T-cell (primary cell): ENCODE measurements at regions not wholly inside any gene's neighbourhood (a gene's known extent, or its start where the extent isn't known, plus 50 kb on each side); places are given as distances from the start of the nearest gene placed in this dataset.

ENCODE experiments used
- ATAC-seq, 4 experiments: fragments of 200-7000 bp in 3 of 4; fragments of 150-1000 bp in 1 of 4; cut with Tn5 transposase; replicated peaks in 1 of 4; 1 replicate in 3 of 4; 2 replicates in 1 of 4; pipeline ENCODE4 v1.10.0; 2021; ENCODE audit warnings: moderate library complexity in 3 of 4, mild to moderate bottlenecking in 2 of 4, moderate number of reproducible peaks in 1 of 4
- CTCF ChIA-PET, 2 donors: fragments of 300-600 bp; sonication (Branson Sonifier 250); formaldehyde crosslinking; loops; one replicate each; lab custom pipeline; 2022; ENCODE audit warnings: antibody characterized with exemption in 2 of 2; lab: Charles Lee
- POLR2A ChIA-PET, 2 donors: fragments of 300-600 bp; sonication (Branson Sonifier 250); formaldehyde crosslinking; loops; one replicate each; lab custom pipeline; 2022; ENCODE audit warnings: antibody characterized with exemption in 2 of 2; lab: Charles Lee
- DNase-seq, 35 experiments: peaks; one replicate each; pipeline versions ENCODE4 v3.0.0 to v3.0.0-alpha.2; 2013 to 2023
- H3K27ac ChIP-seq: one replicate; pipeline ENCODE4 v1.5.1; 2013; ENCODE audit warnings: low read length
- H3K27me3 ChIP-seq, 2 experiments: replicated peaks in 1 of 2; 1 replicate in 1 of 2; 2 replicates in 1 of 2; pipeline versions ENCODE4 v1.6.1 to v1.7.0; 2013; ENCODE audit warnings: low read length in 1 of 2, mixed read lengths in 1 of 2; ENCODE audit not compliant: control insufficient read depth in 2 of 2, insufficient read depth in 2 of 2; ENCODE audit errors: extremely low read depth in 1 of 2
- H3K36me3 ChIP-seq, 2 donors: 1 replicate in 1 of 2; 2 replicates in 1 of 2; pipeline versions ENCODE4 v1.6.1 to v1.7.0; 2013; ENCODE audit warnings: low read length in 1 of 2; ENCODE audit not compliant: control insufficient read depth in 2 of 2, insufficient read depth in 1 of 2; ENCODE audit errors: extremely low read depth in 1 of 2
- H3K4me1 ChIP-seq, 2 experiments: 1 replicate in 1 of 2; 2 replicates in 1 of 2; pipeline versions ENCODE4 v1.6.1 to v1.7.0; 2013; ENCODE audit warnings: low read length in 2 of 2, mixed read lengths in 1 of 2; ENCODE audit not compliant: insufficient read depth in 2 of 2, control insufficient read depth in 1 of 2; ENCODE audit errors: extremely low read depth in 1 of 2
- H3K4me3 ChIP-seq, 2 donors: 1 replicate in 1 of 2; 2 replicates in 1 of 2; pipeline versions ENCODE4 v1.5.1 to v1.7.0; 2013; ENCODE audit warnings: mild to moderate bottlenecking in 2 of 2, low read length in 1 of 2, moderate library complexity in 1 of 2; ENCODE audit not compliant: control insufficient read depth in 1 of 2; ENCODE audit errors: extremely low read depth in 1 of 2
- H3K9me3 ChIP-seq: 2 replicates; pipeline ENCODE4 v1.7.0; 2013
- H3K27ac Mint-ChIP-seq, 2 donors: one replicate each; pipeline ENCODE4 v1.8.0; 2020 to 2021; ENCODE audit warnings: mild to moderate bottlenecking in 2 of 2, mixed read lengths in 2 of 2
- H3K27me3 Mint-ChIP-seq, 2 donors: one replicate each; pipeline ENCODE4 v1.8.0; 2021 to 2022; ENCODE audit warnings: mixed read lengths in 2 of 2
- H3K36me3 Mint-ChIP-seq: one replicate; pipeline ENCODE4 v1.8.0; 2021; ENCODE audit warnings: mixed read lengths
- H3K4me1 Mint-ChIP-seq, 3 donors: one replicate each; pipeline ENCODE4 v1.8.0; 2020 to 2022; ENCODE audit warnings: mixed read lengths in 3 of 3, mild to moderate bottlenecking in 1 of 3
- H3K4me3 Mint-ChIP-seq, 3 donors: one replicate each; pipeline ENCODE4 v1.8.0; 2020 to 2022; ENCODE audit warnings: mild to moderate bottlenecking in 3 of 3, mixed read lengths in 3 of 3, moderate library complexity in 3 of 3
- H3K9me3 Mint-ChIP-seq, 3 donors: one replicate each; pipeline ENCODE4 v1.8.0; 2020 to 2022; ENCODE audit warnings: mixed read lengths in 3 of 3
- WGBS: methylation state at CpG from one replicate; pipeline ENCODE4 v1.1.5; 2013; ENCODE audit warnings: missing lambda C conversion rate; ENCODE audit not compliant: insufficient coverage; 5-methylcytosine and 5-hydroxymethylcytosine counted together

GRCh38 chr10:98323221-98324164 lies 55.5 kb upstream of the LOXL4 start:
- no peak for ATAC-seq
- no peak overlapping the region for H3K4me3 Mint-ChIP-seq

GRCh38 chr10:98321186-98321780 lies 53.3 kb upstream of the LOXL4 start:
- Mint-ChIP-seq H3K27ac (no peak overlapping the region), H3K4me3 (no peak overlapping the region), H3K4me1 (no peaks in the 10 kb centered on the region), H3K9me3 (no peaks in the 10 kb centered on the region), H3K27me3 (peaks cover 7 to 11% of the 10 kb centered on the region in 2 donors), H3K36me3 (no peaks in the 10 kb centered on the region)
- DNase-seq (no peak), ATAC-seq (no peak)
- Histone ChIP-seq H3K27me3 (peaks cover 0 to 13% of the 10 kb centered on the region in 2 experiments), H3K27ac (no peak overlapping the region), H3K9me3 (no peaks in the 10 kb centered on the region), H3K4me3 (no peak overlapping the region), H3K36me3 (no peaks in the 10 kb centered on the region), H3K4me1 (no peaks in the 10 kb centered on the region)
- ChIA-PET POLR2A (no interaction called here), CTCF (no interaction called here)
- 78% methylated on average over 18 of the region's 18 CpGs for WGBS

More at GRCh38 chr10:98323221-98324164, 55.5 kb upstream of the LOXL4 start:
- no peaks in the 10 kb centered on the region for H3K4me1 Mint-ChIP-seq
- no peaks in the 10 kb centered on the region for H3K36me3 Mint-ChIP-seq
- POLR2A ChIA-PET = no interaction called here
- H3K9me3 Mint-ChIP-seq = peaks cover 0 to 2% (median 0%) of the 10 kb centered on the region in 3 donors
- peaks cover 11 to 20% of the 10 kb centered on the region in 2 donors for H3K27me3 Mint-ChIP-seq
- no CpG with 5 or more reads among the region's 4 CpGs for WGBS
- no peak overlapping the region for H3K27ac ChIP-seq
- H3K4me1 ChIP-seq = no peaks in the 10 kb centered on the region
- H3K36me3 ChIP-seq = no peaks in the 10 kb centered on the region
- peaks cover 0 to 18% of the 10 kb centered on the region in 2 experiments for H3K27me3 ChIP-seq
- H3K9me3 ChIP-seq = no peaks in the 10 kb centered on the region
- peak in 3 of 35 experiments; percentile 3 to 48 (median 6) for DNase-seq
- no peak overlapping the region for H3K27ac Mint-ChIP-seq
- H3K4me3 ChIP-seq = no peak overlapping the region
- CTCF ChIA-PET = no interaction called here

GRCh38 chr10:98320486-98321185 lies 52.6 kb upstream of the LOXL4 start:
- H3K9me3 Mint-ChIP-seq = no peaks in the 10 kb centered on the region
- Histone ChIP-seq H3K4me1 (no peaks in the 10 kb centered on the region), H3K9me3 (no peaks in the 10 kb centered on the region), H3K27me3 (peaks cover 0 to 15% of the 10 kb centered on the region in 2 experiments), H3K27ac (no peak overlapping the region), H3K4me3 (no peak overlapping the region), H3K36me3 (no peaks in the 10 kb centered on the region)
- ATAC-seq (no peak), DNase-seq (no peak)
- WGBS = 92% methylated on average over 3 of the region's 8 CpGs
- no peaks in the 10 kb centered on the region for H3K4me1 Mint-ChIP-seq
- H3K4me3 Mint-ChIP-seq = no peak overlapping the region
- H3K27me3 Mint-ChIP-seq = peaks cover 13 to 15% of the 10 kb centered on the region in 2 donors
- H3K36me3 Mint-ChIP-seq = no peaks in the 10 kb centered on the region
- POLR2A ChIA-PET = no interaction called here
- CTCF ChIA-PET = no interaction called here
- no peak overlapping the region for H3K27ac Mint-ChIP-seq

DNA sequence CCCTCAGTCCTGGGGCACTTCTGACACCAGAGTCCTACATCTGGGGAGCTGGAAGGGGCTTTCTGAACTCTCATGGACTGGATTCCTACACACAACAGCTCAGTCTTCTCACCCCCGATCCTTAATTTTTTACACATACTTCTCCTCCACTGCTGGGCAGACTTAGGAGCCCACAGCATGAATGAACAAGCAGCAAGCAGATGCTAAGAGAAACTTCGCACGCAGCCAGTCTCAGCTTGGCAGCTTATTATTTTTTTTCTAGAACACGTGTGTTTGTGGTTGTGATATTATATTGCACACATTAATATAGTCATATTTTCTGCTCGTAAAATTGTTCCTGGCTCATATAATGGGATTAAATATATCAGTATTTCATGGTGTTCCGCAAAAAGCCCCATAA lies 50.9 kb upstream of the LOXL4 start:
- no peak overlapping the region for H3K4me3 Mint-ChIP-seq
- DNase-seq (no peak), ATAC-seq (no peak)
- WGBS = no CpG with 5 or more reads among the region's 6 CpGs
- H3K27ac ChIP-seq = no peak overlapping the region
- no peak overlapping the region for H3K27ac Mint-ChIP-seq
- peaks cover 0 to 17% of the 10 kb centered on the region in 2 experiments for H3K27me3 ChIP-seq
- CTCF ChIA-PET = no interaction called here
- no peaks in the 10 kb centered on the region for H3K4me1 Mint-ChIP-seq
- H3K9me3 ChIP-seq = no peaks in the 10 kb centered on the region
- H3K36me3 ChIP-seq = no peaks in the 10 kb centered on the region
- POLR2A ChIA-PET = no interaction called here
- no peaks in the 10 kb centered on the region for H3K4me1 ChIP-seq
- H3K36me3 Mint-ChIP-seq = no peaks in the 10 kb centered on the region
- no peaks in the 10 kb centered on the region for H3K9me3 Mint-ChIP-seq
- H3K27me3 Mint-ChIP-seq = peaks cover 13 to 18% of the 10 kb centered on the region in 2 donors
- H3K4me3 ChIP-seq = no peak overlapping the region
